HCT116 (cell line): ENCODE measurements at regions not wholly inside any gene's neighbourhood (a gene's known extent, or its start where the extent isn't known, plus 50 kb on each side); places are given as distances from the start of the nearest gene placed in this dataset.

Experiments used
- ATAC-seq: fragments of 200-7000 bp; cut with Tn5 transposase; 2 replicates; pipeline ENCODE4 v1.9.1; 2020; ENCODE audit warnings: mild to moderate bottlenecking, moderate library complexity
- BruUV-seq: library from RNA; stranded (reverse); fragments of 400-500 nt; replicated peaks from 2 replicates; lab custom pipeline; 2021; lab: Mats Ljungman, UMichigan
- CTCF ChIA-PET: fragments of 300-600 bp; sonication (Branson Sonifier 250); formaldehyde crosslinking; loops from one replicate; lab custom pipeline; 2021; ENCODE audit warnings: antibody characterized with exemption; lab: Charles Lee
- POLR2A ChIA-PET: fragments of 300-600, 350-600 bp; sonication (Branson Sonifier 250); formaldehyde crosslinking; loops from one replicate; lab custom pipeline; 2021; ENCODE audit warnings: antibody characterized with exemption; lab: Charles Lee
- RAD21 ChIA-PET, 2 experiments: fragments of 300-600 bp; sonication (Branson Sonifier 250); formaldehyde crosslinking; loops; one replicate each; lab custom pipeline; 2023; ENCODE audit warnings: low total read pairs in 2 of 2; ENCODE audit not compliant: uncharacterized antibody in 2 of 2, unreplicated experiment in 2 of 2, low non-redundant PET in 1 of 2; lab: Charles Lee
- DNase-seq: peaks from one replicate; pipeline ENCODE4 v3.0.0-alpha.2; 2010; ENCODE audit warnings: low read depth, low spot score
- H2AFZ ChIP-seq: fragments of 200-600 bp; shearing (Covaris generic), sonication (generic); 2 replicates; pipeline ENCODE4 v1.6.1; 2017; ENCODE audit warnings: low read depth, mixed run types, mixed read lengths, antibody characterized with exemption, low read length; ENCODE audit not compliant: poor library complexity, severe bottlenecking
- H3K27ac ChIP-seq: 2 replicates; pipeline ENCODE4 v1.5.1; 2012; ENCODE audit warnings: low read depth, low read length
- H3K27me3 ChIP-seq: fragments of 200-600 bp; sonication (generic); 2 replicates; pipeline ENCODE4 v1.6.1; 2016; ENCODE audit warnings: mixed run types, low read length, mixed read lengths; ENCODE audit not compliant: insufficient read depth
- H3K36me3 ChIP-seq, 2 experiments: fragments of 200-500 bp in 1 of 2; fragments of 200-600 bp in 1 of 2; sonication (Bioruptor generic) in 1 of 2; sonication (generic) in 1 of 2; 2 replicates each; pipeline versions ENCODE4 v1.5.1 to v1.6.1; 2014 to 2016; ENCODE audit warnings: low read length in 2 of 2, inconsistent platforms in 1 of 2, mixed read lengths in 1 of 2, mixed run types in 1 of 2; ENCODE audit not compliant: insufficient read depth in 2 of 2, control insufficient read depth in 1 of 2
- H3K4me1 ChIP-seq, 2 experiments: fragments of 200-600 bp in 1 of 2; sonication (generic) in 1 of 2; 2 replicates each; pipeline versions ENCODE4 v1.5.1 to v1.6.1; 2012 to 2017; ENCODE audit warnings: low read length in 2 of 2, inconsistent platforms in 1 of 2, mild to moderate bottlenecking in 1 of 2, mixed read lengths in 1 of 2, mixed run types in 1 of 2, moderate library complexity in 1 of 2; ENCODE audit not compliant: insufficient read depth in 2 of 2, control insufficient read depth in 1 of 2
- H3K4me2 ChIP-seq: fragments of 200-600 bp; sonication (generic); 2 replicates; pipeline ENCODE4 v1.6.1; 2017; ENCODE audit warnings: mixed run types, low read length, mixed read lengths
- H3K4me3 ChIP-seq, 2 experiments: fragments of 200-600 bp in 1 of 2; sonication (generic) in 1 of 2; replicated peaks in 1 of 2; 2 replicates each; pipeline ENCODE4 v1.5.1; 2011 to 2016; ENCODE audit warnings: low read length in 2 of 2, control low read depth in 1 of 2, low read depth in 1 of 2, mild to moderate bottlenecking in 1 of 2, mixed read lengths in 1 of 2, mixed run types in 1 of 2
- H3K79me2 ChIP-seq: fragments of 200-600 bp; sonication (generic); 2 replicates; pipeline ENCODE4 v1.6.1; 2017; ENCODE audit warnings: mild to moderate bottlenecking, mixed run types, low read length, moderate library complexity, mixed read lengths; ENCODE audit not compliant: insufficient read depth
- H3K9ac ChIP-seq: fragments of 200-600 bp; sonication (generic); 2 replicates; pipeline ENCODE4 v1.6.1; 2016; ENCODE audit warnings: low read length, mixed read lengths
- H3K9me2 ChIP-seq: fragments of 200-600 bp; sonication (generic), shearing (Covaris generic); 2 replicates; pipeline ENCODE4 v1.6.1; 2017; ENCODE audit warnings: mixed run types, mild to moderate bottlenecking, moderate library complexity; ENCODE audit not compliant: insufficient read depth
- H3K9me3 ChIP-seq, 2 experiments: fragments of 200-500 bp in 1 of 2; fragments of 200-600 bp in 1 of 2; sonication (Bioruptor generic) in 1 of 2; sonication (generic) in 1 of 2; 2 replicates each; pipeline ENCODE4 v1.6.1; 2014 to 2017; ENCODE audit warnings: low read length in 2 of 2, mixed read lengths in 2 of 2, inconsistent platforms in 1 of 2, low read depth in 1 of 2, mild to moderate bottlenecking in 1 of 2, mixed run types in 1 of 2, moderate library complexity in 1 of 2; ENCODE audit not compliant: control insufficient read depth in 1 of 2, insufficient read depth in 1 of 2
- H4K20me1 ChIP-seq: fragments of 200-600 bp; sonication (generic), shearing (Covaris generic); 2 replicates; pipeline ENCODE4 v1.6.1; 2017; ENCODE audit warnings: mixed run types, mild to moderate bottlenecking, moderate library complexity; ENCODE audit not compliant: insufficient read depth
- ATF3 ChIP-seq: IDR thresholded peaks from 2 replicates; pipeline ENCODE4 v1.6.1; 2012
- CBX3 ChIP-seq: IDR thresholded peaks from 2 replicates; pipeline ENCODE4 v1.6.1; 2012; ENCODE audit warnings: low read depth
- CTCF ChIP-seq, 3 experiments: fragments of 200-600 bp in 1 of 3; sonication (generic) in 1 of 3; IDR thresholded peaks in 2 of 3; conservative IDR thresholded peaks in 1 of 3; 2 replicates each; pipeline ENCODE4 v1.5.1; 2012 to 2017; ENCODE audit warnings: low read depth in 2 of 3, low read length in 2 of 3, antibody characterized with exemption in 1 of 3, borderline replicate concordance in 1 of 3, control low read depth in 1 of 3, mild to moderate bottlenecking in 1 of 3, mixed read lengths in 1 of 3, mixed run types in 1 of 3, moderate library complexity in 1 of 3; ENCODE audit not compliant: insufficient read depth in 1 of 3
- ELF1 ChIP-seq: IDR thresholded peaks from 2 replicates; pipeline ENCODE4 v1.6.1; 2012; ENCODE audit warnings: low read depth, borderline replicate concordance
- FOSL1 ChIP-seq: IDR thresholded peaks from 2 replicates; pipeline ENCODE4 v1.6.1; 2012; ENCODE audit warnings: low read depth
- SIN3A ChIP-seq: IDR thresholded peaks from 2 replicates; pipeline ENCODE4 v1.6.1; 2012; ENCODE audit warnings: low read depth
- SP1 ChIP-seq: IDR thresholded peaks from 2 replicates; pipeline ENCODE4 v1.6.1; 2012; ENCODE audit warnings: low read depth
- TCF7L2 ChIP-seq: IDR thresholded peaks from 2 replicates; pipeline ENCODE4 v1.7.0; 2011; ENCODE audit warnings: borderline replicate concordance, inconsistent platforms; ENCODE audit not compliant: insufficient read depth, insufficient read length; ENCODE audit errors: extremely low read depth
- YY1 ChIP-seq: IDR thresholded peaks from 2 replicates; pipeline ENCODE4 v1.6.1; 2011; ENCODE audit warnings: low read length, low read depth, moderate library complexity, mild to moderate bottlenecking; ENCODE audit not compliant: insufficient replicate concordance; ENCODE audit errors: extremely low read depth
- ZFX ChIP-seq: fragments of 450-650 bp; IDR thresholded peaks from 2 replicates; pipeline ENCODE4 v1.6.1; 2017
- ZNF274 ChIP-seq: fragments of 200-500 bp; sonication (Bioruptor generic); IDR thresholded peaks from 2 replicates; pipeline ENCODE4 v1.6.1; 2014; ENCODE audit warnings: mild to moderate bottlenecking, low read depth, low read length, inconsistent platforms
- intact Hi-C: fragments of 100-400 bp; cut with micrococcal nuclease; formaldehyde crosslinking; loops from 2 replicates; pipeline ENCODE4 v1.10.0; 2022
- TF ChIP-seq, protein P1 (sequence below): IDR thresholded peaks from 2 replicates; pipeline ENCODE4 v1.6.1; 2012
- TF ChIP-seq, protein P2 (sequence below): IDR thresholded peaks from 2 replicates; pipeline ENCODE4 v1.6.1; 2012; ENCODE audit warnings: low read depth

GRCh38 chr16:54489225-54490111 lies 202.9 kb upstream of the IRX3 start:
- CTCF ChIA-PET = no interaction called here
- RAD21 ChIA-PET = no interaction called here
- no peak for ATAC-seq
- Histone ChIP-seq H3K9me2 (no peaks in the 10 kb centered on the region), H3K9ac (no peak overlapping the region), H2AFZ (no peak overlapping the region), H3K9me3 (no peaks in the 10 kb centered on the region), H3K27ac (no peak overlapping the region), H3K4me1 (no peaks in the 10 kb centered on the region), H3K27me3 (peaks cover 28% of the 10 kb centered on the region), H4K20me1 (no peaks in the 10 kb centered on the region), H3K79me2 (no peaks in the 10 kb centered on the region), H3K4me3 (no peak overlapping the region), H3K36me3 (no peaks in the 10 kb centered on the region), H3K4me2 (no peak overlapping the region)
- intact Hi-C loops = no loop called here
- POLR2A ChIA-PET = no interaction called here
- no TSS peak for BruUV-seq
- DNase-seq = no peak
- no peak for TF ChIP-seq ZFX
- no peak for TF ChIP-seq FOSL1
- TF ChIP-seq, protein P1, sequence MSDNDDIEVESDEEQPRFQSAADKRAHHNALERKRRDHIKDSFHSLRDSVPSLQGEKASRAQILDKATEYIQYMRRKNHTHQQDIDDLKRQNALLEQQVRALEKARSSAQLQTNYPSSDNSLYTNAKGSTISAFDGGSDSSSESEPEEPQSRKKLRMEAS = no peak
- TF ChIP-seq SP1 = no peak
- no peak for TF ChIP-seq ELF1
- TF ChIP-seq CTCF (IDR thresholded peaks at IDR 0.05 in 2 of 3, conservative IDR thresholded peaks at IDR 0.05 in 1 of 3; ENCODE audit: borderline replicate concordance in 1 of 3, insufficient read depth in 1 of 3, low read depth in 2 of 3, low read length in 2 of 3) = no peak
- no peak for TF ChIP-seq ATF3
- no peak for TF ChIP-seq SIN3A
- TF ChIP-seq, protein P2, sequence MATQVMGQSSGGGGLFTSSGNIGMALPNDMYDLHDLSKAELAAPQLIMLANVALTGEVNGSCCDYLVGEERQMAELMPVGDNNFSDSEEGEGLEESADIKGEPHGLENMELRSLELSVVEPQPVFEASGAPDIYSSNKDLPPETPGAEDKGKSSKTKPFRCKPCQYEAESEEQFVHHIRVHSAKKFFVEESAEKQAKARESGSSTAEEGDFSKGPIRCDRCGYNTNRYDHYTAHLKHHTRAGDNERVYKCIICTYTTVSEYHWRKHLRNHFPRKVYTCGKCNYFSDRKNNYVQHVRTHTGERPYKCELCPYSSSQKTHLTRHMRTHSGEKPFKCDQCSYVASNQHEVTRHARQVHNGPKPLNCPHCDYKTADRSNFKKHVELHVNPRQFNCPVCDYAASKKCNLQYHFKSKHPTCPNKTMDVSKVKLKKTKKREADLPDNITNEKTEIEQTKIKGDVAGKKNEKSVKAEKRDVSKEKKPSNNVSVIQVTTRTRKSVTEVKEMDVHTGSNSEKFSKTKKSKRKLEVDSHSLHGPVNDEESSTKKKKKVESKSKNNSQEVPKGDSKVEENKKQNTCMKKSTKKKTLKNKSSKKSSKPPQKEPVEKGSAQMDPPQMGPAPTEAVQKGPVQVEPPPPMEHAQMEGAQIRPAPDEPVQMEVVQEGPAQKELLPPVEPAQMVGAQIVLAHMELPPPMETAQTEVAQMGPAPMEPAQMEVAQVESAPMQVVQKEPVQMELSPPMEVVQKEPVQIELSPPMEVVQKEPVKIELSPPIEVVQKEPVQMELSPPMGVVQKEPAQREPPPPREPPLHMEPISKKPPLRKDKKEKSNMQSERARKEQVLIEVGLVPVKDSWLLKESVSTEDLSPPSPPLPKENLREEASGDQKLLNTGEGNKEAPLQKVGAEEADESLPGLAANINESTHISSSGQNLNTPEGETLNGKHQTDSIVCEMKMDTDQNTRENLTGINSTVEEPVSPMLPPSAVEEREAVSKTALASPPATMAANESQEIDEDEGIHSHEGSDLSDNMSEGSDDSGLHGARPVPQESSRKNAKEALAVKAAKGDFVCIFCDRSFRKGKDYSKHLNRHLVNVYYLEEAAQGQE = no peak
- no peak for TF ChIP-seq CBX3
- TF ChIP-seq ZNF274 = no peak
- TF ChIP-seq YY1 = no peak
- TF ChIP-seq TCF7L2 = no peak
